Superior temporal gyrus (tissue), 1 donor: ENCODE measurements at regions not wholly inside any gene's neighbourhood (a gene's known extent, or its start where the extent isn't known, plus 50 kb on each side); places are given as distances from the start of the nearest gene placed in this dataset.

Experiments used
- DNase-seq: peaks from one replicate; pipeline ENCODE4 v3.0.0-alpha.2; 2016; ENCODE audit errors: extremely low spot score

- DNase-seq = no peak
These were observed 497.8 kb upstream of the SEMA6A start for GRCh38 chr5:117072439-117072838.

- DNase-seq = no peak
These were observed 491.2 kb upstream of the SEMA6A start for GRCh38 chr5:117065800-117066199.

GRCh38 chr5:117065161-117065560, 490.5 kb upstream of the SEMA6A start:
- DNase-seq = no peak

DNA sequence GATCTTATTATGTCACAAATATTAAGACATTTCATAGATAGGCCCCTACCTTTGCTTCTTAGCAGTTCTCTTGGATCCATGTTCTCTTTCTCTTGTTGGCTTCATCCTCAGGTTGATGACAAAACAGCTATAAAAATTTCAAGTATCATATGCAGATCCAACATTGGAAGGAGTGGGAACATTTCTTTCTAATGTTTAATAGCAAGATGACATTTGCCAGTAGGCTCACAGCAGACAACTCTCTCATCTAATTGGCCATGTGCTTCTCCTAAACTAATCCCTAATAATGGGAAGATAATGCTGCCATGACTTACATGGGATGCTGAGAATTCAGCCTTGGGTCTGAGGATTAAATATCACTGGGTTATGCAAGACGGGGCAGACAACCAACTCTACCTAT, 485.5 kb upstream of the SEMA6A start:
- DNase-seq = no peak

DNA sequence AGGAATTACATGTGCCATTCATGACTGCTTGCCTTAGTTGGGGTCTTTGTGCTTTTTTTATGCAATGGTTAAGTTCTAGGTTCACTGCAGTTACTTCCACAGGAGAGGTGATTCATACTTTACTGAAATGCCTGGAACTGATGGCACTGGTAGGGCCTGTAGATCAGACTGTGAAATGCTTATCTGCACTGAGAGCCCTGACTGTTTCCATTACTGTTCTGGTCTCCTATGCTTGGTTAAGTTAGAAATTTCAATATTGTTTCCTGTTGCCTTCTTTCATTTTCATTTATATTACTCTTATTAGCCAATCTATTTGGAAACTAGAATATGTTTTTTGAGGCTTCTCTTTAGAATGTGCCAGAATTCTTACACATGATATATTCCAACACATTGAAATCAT, 484.1 kb upstream of the SEMA6A start:
- no peak for DNase-seq

GRCh38 chr5:117055517-117055916, 480.9 kb upstream of the SEMA6A start:
- DNase-seq = no peak

GRCh38 chr5:117054911-117055310, 480.3 kb upstream of the SEMA6A start:
- no peak for DNase-seq

GRCh38 chr5:117054141-117054540, 479.5 kb upstream of the SEMA6A start:
- DNase-seq = no peak

GRCh38 chr5:117041926-117042595, 467.4 kb upstream of the SEMA6A start:
- no peak for DNase-seq

DNA sequence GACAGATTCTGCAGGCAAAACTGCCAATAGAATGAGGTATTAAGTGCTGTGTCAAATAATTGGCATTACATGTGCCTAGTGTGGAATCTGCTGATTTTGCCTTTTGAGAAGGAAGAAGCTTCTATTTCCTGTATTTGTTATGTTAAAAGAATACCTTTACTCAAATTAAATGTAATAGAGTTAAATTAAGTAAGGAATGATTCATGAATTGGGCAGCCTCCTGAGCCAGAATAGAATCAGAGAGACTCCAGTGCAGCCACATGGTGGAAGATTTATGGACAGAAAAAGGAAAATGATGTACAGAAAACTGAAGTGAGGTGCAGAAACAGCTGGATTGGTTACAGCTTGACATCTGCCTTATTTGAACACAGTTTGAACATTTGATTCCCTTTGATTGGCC, 464.4 kb upstream of the SEMA6A start:
- no peak for DNase-seq

- no peak for DNase-seq
These were observed 452.8 kb upstream of the SEMA6A start for GRCh38 chr5:117027384-117027783.

DNA sequence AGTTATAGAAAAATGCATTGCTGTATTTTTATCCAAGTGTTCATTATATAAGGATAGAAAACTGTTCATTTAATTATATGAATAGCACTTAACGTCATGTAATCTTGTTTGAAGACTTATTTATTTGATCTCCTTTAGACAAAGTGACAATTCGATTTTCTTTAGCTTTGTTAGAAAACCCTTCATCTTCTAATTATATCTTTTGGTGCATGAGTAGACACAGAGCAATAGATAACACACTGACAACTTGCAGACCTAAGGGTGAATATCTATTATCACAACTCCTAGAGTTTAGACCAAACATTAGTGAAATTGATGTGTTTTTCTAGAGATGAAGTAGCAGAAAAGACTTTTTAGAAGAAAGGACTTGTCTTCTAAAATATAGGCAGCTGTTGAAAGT, 446.4 kb upstream of the SEMA6A start:
- no peak for DNase-seq

DNA sequence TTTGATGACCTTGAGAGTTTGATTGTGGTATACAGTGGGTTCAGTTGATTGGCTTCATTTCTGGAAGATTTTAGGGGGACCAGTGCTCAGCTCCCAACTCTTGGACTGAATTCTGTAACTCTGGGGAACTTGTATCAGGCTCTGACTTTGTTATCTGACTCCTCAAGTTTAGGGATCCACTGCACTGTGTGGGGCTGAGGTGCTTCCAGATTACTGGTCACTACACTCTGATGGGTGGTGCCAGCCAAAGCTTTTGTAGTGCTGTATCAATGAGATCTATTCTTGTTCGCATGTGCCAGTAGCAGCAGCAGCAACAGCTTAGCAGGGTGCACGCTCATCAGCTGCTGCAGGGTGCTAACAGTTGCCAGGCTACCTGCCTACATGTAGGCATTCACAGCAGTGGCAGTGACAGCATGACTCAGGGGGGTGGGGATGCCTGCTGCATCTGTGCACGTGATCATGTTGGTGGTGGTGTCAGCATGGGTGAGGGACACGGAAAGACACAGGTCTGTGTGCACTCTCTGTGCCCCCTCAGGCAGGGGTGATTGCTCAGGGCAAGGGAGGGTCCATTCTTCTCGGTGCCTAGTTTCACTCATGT, 438.8 kb upstream of the SEMA6A start:
- no peak for DNase-seq

GRCh38 chr5:117010574-117010973, 436.0 kb upstream of the SEMA6A start:
- no peak for DNase-seq

DNA sequence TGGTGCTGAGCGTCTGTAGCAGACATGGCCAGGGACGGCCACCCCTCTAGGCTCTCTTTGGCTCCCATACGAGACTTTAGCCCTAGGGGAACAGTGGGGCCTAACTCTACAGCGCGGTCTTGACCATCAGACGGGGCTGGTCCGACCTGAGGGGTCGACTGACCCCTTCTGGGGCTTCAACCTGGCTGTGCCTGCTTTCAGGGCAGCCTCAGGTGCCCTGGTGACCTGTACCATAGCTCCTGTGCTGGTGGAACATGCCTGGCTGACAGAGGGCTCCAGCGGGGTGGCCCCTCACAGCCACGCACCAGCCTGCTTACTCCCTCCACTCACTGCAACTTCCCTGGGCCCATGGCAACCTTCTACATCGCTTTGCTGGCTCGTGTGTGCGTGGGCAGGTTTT, 423.4 kb upstream of the SEMA6A start:
- DNase-seq = no peak

DNA sequence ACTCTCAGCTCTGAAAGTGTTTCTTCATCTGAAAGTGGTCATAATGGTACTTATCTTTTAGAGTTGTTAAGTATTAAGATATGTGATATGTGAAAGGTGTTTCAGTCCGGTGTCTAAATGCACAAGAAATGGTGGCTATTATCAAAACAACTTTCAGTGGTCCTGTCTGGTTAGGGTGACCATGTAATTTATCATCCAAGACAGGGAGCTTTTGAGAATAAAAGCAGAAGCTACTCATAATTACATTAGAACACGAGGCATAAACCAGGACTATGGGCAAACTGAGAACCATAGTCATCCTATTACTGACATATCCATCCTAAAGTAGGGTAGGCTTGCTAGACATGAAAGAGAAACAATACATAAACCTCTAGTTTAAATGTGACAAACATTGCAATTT, 418.1 kb upstream of the SEMA6A start:
- DNase-seq = no peak

DNA sequence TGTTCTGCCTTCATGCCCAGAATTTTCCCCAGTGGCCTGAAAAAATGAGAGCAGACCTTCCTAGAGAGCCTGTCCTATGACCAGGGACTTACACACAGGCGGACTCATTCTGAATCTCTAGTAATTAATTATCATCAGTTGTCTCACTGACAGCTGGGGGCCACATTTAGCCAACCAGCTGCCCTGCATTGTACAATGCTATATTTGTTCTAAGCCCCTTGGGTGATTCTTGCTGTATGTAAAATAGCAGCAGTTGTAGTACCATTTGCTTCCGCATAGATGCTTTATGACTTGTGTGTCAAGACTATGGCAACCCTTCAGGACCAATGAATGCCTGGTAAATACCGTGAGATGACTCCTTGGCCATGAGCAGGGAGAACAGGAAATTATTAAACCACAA, 415.4 kb upstream of the SEMA6A start:
- DNase-seq = peak; percentile 72

DNA sequence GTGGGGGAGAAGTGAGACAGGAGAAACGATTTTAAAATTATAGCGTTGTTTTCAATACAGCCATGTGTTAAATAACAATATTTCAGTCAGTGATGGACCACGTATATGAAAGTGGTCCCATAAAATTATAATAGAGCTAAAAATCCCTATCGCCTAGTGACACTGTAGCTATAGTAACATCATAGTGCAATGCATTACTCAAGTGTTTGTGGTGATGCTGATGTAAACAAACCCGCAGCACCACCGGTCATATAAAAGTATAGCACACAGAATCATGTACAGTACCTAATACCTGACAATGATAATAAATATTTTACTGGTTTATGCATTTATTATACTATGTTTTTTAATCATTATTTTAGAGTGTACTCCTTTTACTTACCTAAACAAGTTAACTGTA, 407.4 kb upstream of the SEMA6A start:
- no peak for DNase-seq

DNA sequence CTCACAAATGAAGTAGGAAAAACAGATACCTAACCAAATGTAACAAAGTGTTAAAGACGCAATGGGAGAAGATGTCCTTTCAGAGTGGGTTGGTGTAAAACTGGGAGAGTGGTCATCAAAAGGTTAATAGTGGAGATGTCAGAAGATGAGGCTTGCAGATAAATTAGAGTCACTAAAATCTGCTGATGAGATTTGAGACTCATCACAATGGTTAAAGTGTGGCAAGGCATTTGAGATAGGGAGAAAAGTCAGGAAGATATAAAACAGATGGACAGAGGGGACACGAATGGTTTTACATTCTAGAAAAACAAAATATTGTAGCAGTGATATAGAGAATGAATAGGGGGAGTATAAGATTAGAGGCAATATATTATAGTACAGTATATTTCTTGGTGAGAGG, 406.0 kb upstream of the SEMA6A start:
- DNase-seq = no peak

GRCh38 chr5:116976767-116977166, 402.1 kb upstream of the SEMA6A start:
- DNase-seq = no peak

GRCh38 chr5:116971131-116971530, 396.5 kb upstream of the SEMA6A start:
- DNase-seq = no peak

- no peak for DNase-seq
These were observed 395.7 kb upstream of the SEMA6A start for GRCh38 chr5:116970318-116970717.

- peak; percentile 62 for DNase-seq
These were observed 389.8 kb upstream of the SEMA6A start for GRCh38 chr5:116964438-116964837.

GRCh38 chr5:116961021-116961420, 386.4 kb upstream of the SEMA6A start:
- DNase-seq = no peak
